GM18505 (cell line): ENCODE measurements at regions not wholly inside any gene's neighbourhood (a gene's known extent, or its start where the extent isn't known, plus 50 kb on each side); places are given as distances from the start of the nearest gene placed in this dataset.

Experiments used
- ATAC-seq: cut with Tn5 transposase; IDR thresholded peaks from one replicate; pipeline ENCODE4 v1.9.1; 2021; ENCODE audit not compliant: unreplicated experiment
- POLR2A ChIP-seq: IDR thresholded peaks from 4 replicates; pipeline ENCODE4 v1.6.1; 2011; ENCODE audit warnings: borderline replicate concordance; ENCODE audit not compliant: insufficient read depth, insufficient read length; ENCODE audit errors: extremely low read depth

DNA sequence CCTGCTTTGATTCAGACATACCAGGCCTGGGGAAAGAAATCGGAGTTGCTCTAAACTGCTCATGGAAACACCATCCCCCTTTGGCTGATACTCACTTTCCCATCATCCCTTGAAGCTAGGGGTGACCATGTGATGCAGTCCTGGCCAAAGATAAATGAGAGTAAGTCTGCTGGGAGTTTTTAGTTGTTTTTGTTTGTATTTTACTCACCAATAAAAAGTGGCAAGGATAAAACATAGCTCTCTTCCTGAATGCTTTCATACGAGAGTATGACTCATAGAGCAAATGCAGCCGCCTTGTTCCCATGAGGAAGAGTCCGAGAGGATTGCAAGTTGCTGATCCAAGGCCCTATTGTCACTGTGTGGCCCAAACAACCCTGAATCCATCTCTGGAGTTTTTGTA, 126.4 kb upstream of the TMEM132C start:
- no peak for TF ChIP-seq POLR2A
- ATAC-seq = no peak

DNA sequence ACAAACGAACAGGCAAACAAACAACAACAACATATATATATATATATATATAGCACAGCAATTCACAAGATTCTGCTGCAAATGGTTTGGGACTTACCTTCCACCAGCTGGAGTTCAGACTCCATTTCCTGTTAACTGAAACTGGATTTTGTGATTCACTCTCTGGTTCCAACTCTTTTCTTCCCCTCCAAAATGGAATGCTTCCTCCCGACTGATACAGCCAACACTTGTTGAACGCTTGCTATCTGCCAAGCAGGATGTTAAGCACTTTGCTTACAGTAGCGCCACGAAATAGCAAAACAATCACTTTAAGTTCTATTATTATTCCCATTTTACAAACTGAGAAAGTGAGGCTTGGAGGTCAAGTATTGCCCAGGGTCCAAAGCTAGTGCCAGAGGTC, 116.0 kb upstream of the TMEM132C start:
- ATAC-seq = no peak
- no peak for TF ChIP-seq POLR2A

- ATAC-seq = no peak
- TF ChIP-seq POLR2A = no peak
Measured at GRCh38 chr12:128155571-128155970, 111.4 kb upstream of the TMEM132C start.

DNA sequence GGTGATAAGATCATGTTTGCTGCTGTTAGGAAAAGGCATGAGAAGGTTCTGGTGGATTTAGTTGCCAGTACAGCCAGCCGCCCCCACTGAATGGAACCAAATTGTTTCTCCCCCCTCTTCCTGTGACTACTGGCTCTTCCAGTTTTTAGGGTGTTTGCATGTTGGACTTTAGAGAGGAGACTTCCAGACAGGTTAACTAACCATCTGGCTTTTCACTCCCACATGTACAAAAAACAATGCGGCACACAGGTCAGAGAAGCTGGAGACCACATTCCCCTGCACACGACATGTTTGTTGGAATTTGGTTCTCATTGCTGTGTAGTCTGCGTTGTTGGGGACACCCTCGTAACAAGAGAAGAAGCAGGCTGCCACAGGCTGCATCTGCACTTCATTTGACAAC, 103.9 kb upstream of the TMEM132C start:
- ATAC-seq = no peak
- TF ChIP-seq POLR2A = no peak

- TF ChIP-seq POLR2A = no peak
- no peak for ATAC-seq
Measured at GRCh38 chr12:128164533-128164932, 102.4 kb upstream of the TMEM132C start.

GRCh38 chr12:128165387-128165786, 101.6 kb upstream of the TMEM132C start:
- no peak for ATAC-seq
- TF ChIP-seq POLR2A = no peak

- no peak for ATAC-seq
- TF ChIP-seq POLR2A = no peak
Measured at GRCh38 chr12:128168273-128168672, 98.7 kb upstream of the TMEM132C start.

DNA sequence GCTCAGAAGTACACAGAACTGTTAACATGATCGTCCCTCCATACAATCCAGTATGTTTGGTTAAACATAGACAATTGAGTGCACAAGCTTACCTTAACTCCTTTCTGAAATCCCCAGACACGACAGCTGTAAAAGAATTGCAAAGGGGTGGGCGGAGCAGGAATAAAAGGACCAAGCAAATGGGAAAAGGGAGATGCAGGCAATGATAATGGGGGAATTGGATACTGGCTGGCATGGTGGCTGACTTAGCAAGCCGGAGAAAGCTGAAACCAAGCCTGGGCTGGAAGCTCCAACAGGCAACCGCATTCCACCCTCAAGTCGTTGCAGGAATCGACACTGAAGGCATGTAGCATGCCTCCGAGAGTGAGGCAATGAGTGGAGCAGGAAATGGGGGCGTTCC, 96.8 kb upstream of the TMEM132C start:
- no peak for TF ChIP-seq POLR2A

GRCh38 chr12:128178565-128178964, 88.4 kb upstream of the TMEM132C start:
- ATAC-seq = no peak
- no peak for TF ChIP-seq POLR2A

More for the DNA sequence above, 96.8 kb upstream of the TMEM132C start:
- ATAC-seq = no peak

DNA sequence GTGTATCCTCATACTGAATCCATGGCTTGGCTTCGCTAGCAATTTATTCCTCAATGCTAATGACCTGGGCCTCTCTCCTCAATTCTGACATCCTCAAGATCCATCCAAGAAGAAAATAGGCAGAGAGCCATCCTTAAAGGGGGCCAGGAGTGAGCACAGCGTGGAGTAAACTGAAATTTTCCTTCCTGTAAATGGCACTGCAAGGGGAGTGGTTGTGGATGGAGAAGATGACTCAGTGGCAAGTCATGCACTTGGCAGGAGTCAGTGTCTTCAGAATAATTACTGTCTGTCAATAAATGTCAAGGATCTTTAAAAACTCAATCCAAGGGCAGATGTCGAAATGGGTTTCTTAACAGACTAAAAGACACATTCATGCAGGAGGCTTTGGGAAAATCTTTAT, 88.0 kb upstream of the TMEM132C start:
- no peak for TF ChIP-seq POLR2A
- ATAC-seq = no peak

DNA sequence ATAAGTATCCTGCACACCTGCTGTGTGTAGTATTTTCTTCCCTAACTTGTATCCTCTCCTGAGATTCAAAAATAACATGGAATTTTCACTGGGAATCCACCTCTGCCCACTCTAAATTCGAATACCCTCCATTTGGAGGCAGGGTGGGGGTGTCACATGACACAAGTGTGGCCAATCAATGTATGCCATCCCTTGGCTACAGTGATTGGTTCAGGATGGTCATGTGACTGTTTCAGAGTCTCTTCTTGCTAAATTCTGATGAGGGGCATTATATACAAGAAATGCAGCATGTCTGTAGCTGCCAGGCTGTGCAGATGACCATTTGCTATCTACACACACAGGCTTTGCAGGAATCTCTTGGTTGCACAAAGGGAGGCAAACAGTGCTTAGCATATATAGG, 86.8 kb upstream of the TMEM132C start:
- ATAC-seq = no peak
- no peak for TF ChIP-seq POLR2A

DNA sequence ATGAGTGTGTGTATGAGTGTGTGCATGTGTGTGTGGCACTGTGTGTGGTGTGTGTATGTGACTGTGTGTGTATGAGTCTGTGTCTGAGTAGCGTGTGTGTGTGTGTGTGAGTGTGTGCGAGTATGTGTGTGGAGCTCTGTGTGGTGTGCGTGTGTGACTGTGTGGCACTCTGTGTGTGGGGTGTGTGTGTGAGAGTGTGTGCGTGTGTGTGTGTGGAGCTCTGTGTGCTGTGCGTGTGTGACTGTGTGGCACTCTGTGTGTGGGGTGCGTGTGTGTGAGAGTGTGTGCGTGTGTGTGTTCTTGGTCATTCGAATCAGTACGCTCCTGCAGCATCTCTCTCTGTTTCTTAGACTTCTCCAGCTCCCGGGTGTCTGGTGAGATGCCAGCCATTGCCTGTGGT, 76.9 kb upstream of the TMEM132C start:
- TF ChIP-seq POLR2A = no peak
- ATAC-seq = no peak

DNA sequence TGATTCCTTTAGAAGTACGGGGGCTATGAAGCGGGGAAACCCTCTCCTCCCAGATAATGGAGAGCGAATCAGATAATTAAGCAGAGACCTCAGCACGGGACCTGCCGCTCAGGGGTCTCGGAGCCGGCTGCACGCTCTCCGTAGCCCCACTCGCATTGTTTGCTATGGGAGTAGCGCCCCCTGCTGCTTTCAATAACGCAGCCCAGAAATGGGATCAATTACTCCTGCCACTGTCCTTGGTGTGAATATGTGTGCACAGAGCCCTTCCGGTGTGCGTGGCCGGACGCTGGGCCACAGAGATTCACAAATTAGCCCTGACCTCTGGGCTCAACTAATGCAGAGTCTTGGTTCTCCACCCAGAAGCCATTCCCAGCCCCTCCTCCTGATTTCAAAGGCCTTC, 76.4 kb upstream of the TMEM132C start:
- TF ChIP-seq POLR2A = no peak
- no peak for ATAC-seq

GRCh38 chr12:128191380-128191779, 75.6 kb upstream of the TMEM132C start:
- TF ChIP-seq POLR2A = no peak

GRCh38 chr12:128204711-128205110, 62.3 kb upstream of the TMEM132C start:
- TF ChIP-seq POLR2A = no peak
- no peak for ATAC-seq

More at GRCh38 chr12:128191380-128191779, 75.6 kb upstream of the TMEM132C start:
- no peak for ATAC-seq
